Body of pancreas (tissue), 4 donors: ENCODE measurements at regions not wholly inside any gene's neighbourhood (a gene's known extent, or its start where the extent isn't known, plus 50 kb on each side); places are given as distances from the start of the nearest gene placed in this dataset.

Experiments
- POLR2A ChIP-seq, 3 donors: fragments of 450-650 bp; IDR thresholded peaks; one replicate each; pipeline ENCODE4 v1.6.1; 2016; ENCODE audit warnings: antibody characterized with exemption in 3 of 3, mild to moderate bottlenecking in 2 of 3
- TF ChIP-seq, protein P1 (sequence below), 7 experiments: fragments of 450-650 bp in 4 of 7; fragments of 200-600 bp in 3 of 7; sonication (generic) in 3 of 7; IDR thresholded peaks; one replicate each; pipeline ENCODE4 v1.5.1; 2016 to 2019; ENCODE audit warnings: antibody characterized with exemption in 7 of 7

DNA sequence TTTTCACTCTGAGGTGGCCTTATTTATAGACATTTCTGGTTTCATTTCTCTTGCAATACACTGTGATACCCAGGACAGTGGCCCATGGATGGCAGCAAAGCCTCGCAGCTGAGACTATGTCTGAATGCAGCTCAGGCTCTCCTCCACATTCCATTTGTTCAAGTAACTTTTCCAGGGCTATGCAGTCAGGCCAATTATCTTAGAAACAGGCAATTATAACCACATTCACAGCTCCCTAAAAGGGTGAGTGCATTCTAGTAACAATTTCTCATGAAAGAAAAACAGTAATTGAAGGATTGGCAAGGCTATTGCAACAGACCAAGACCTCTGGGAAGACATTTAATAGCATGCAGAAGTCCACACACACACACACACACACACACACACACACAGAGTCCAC, 264.0 kb downstream of the TBC1D4 start:
- TF ChIP-seq, protein P1, sequence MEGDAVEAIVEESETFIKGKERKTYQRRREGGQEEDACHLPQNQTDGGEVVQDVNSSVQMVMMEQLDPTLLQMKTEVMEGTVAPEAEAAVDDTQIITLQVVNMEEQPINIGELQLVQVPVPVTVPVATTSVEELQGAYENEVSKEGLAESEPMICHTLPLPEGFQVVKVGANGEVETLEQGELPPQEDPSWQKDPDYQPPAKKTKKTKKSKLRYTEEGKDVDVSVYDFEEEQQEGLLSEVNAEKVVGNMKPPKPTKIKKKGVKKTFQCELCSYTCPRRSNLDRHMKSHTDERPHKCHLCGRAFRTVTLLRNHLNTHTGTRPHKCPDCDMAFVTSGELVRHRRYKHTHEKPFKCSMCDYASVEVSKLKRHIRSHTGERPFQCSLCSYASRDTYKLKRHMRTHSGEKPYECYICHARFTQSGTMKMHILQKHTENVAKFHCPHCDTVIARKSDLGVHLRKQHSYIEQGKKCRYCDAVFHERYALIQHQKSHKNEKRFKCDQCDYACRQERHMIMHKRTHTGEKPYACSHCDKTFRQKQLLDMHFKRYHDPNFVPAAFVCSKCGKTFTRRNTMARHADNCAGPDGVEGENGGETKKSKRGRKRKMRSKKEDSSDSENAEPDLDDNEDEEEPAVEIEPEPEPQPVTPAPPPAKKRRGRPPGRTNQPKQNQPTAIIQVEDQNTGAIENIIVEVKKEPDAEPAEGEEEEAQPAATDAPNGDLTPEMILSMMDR (IDR thresholded peaks at IDR 0.05) = no peak
- no peak for TF ChIP-seq POLR2A (IDR thresholded peaks at IDR 0.05)
